ENCODE measurements at regions not wholly inside any gene's neighbourhood (a gene's known extent, or its start where the extent isn't known, plus 50 kb on each side); places are given as distances from the start of the nearest gene placed in this dataset.

GRCh38 chr7:25789701-25790640 lies 362.0 kb upstream of the NFE2L3 start:
- DNase-seq: no peak

DNA sequence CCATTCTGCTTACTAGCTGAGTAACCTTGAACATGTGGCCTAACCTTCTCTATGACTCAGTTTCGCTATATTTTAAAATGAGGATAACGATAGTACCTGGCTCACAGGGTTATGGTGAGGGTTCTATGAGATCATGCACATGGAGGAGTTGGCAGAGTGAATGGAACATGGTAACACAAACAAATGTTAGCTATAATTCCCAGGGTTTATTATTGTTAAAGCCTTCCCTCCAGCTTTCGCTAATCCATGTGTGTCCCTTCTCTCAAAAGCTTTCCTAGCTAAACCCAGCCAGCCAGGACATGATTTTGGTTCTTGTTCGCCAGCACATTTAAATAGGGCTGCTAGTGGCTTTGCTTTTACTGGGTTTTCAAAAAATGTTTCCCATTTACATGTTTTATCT lies 361.0 kb upstream of the NFE2L3 start:
- DNase-seq: no peak

DNA sequence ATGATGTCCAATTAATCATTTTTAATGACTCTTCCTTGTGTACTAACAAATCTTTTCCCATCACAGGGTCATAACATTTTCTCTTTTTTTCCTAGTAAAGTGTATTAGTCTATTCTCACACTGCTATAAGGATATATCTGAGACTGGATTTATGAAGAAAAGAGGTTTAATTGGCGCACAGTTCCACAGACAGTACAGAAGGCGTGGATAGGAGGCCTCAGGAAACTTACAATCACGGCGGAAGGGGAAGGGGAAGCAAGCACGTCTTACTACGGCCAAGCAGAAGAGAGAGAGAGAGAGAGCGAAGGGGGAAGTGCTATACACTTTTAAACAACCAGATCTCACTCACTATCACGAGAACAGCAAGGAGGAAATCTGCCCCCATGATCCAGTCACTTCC lies 359.4 kb upstream of the NFE2L3 start:
- no peak for DNase-seq

GRCh38 chr7:25795824-25796235 lies 356.2 kb upstream of the NFE2L3 start:
- no peak for DNase-seq

- no peak for DNase-seq
These were observed 353.7 kb upstream of the NFE2L3 start for GRCh38 chr7:25798344-25798743.

- no peak for DNase-seq
These were observed 350.8 kb upstream of the NFE2L3 start for GRCh38 chr7:25801214-25801613.

GRCh38 chr7:25802057-25802456 lies 349.9 kb upstream of the NFE2L3 start:
- DNase-seq: no peak

DNA sequence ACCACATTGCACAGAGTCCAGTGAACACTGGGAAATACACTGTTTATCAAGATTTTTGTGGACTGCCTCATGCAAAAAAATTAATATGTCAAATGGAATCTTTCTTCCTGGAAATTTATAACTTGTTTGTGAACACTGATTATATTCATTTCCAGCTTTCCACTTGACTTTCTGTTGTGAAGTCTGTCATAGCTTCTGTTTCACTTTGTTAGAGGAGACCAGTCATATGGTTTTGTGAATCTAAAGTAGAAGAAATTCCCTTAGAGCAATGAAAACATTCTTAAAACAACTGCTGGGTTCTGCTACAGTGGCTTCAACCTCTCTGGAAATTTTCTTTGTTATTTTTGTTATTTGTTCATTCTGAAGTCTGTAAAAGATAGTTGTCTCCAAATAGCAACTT lies 349.5 kb upstream of the NFE2L3 start:
- no peak for DNase-seq

DNA sequence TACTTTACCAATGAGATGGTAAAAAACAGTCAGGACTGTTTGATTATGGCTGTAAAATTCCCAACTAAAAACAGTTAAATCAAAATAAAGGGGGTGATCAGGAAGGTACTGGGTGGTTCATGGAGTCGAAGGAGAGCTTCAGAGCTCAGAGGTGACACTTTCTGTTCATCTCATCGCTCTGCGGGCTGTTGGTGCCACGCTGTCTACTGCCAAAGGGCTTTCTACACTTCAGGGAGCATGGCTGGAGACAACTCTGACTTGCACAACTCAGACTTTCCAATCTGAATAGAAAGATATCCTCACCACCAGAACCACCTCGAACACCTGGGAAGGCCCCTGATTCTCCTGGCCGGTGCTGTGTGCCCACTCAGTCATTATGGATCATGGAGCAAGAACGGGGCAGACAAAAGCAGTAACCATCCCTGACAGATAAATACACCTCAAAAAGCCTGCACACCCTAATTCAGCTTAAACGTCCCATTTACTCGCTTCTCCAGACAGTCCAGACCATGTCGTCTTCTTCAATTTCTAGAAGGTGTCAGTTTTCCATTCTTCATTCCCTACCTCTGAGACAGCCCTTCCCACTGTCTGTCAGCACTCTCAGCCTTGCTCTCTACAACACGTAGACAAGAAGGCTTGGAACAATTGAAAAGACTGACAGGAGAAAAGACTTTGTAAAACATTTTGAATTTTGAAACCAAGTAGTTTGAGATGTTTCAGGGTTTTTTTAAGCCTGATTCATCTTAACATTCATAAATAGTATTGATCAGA lies 348.7 kb upstream of the NFE2L3 start:
- no peak for DNase-seq

- DNase-seq: no peak
These were observed 347.8 kb upstream of the NFE2L3 start for GRCh38 chr7:25804154-25804553.

GRCh38 chr7:25805027-25805687 lies 346.8 kb upstream of the NFE2L3 start:
- no peak for DNase-seq

GRCh38 chr7:25807086-25807611 lies 344.8 kb upstream of the NFE2L3 start:
- DNase-seq: no peak

DNA sequence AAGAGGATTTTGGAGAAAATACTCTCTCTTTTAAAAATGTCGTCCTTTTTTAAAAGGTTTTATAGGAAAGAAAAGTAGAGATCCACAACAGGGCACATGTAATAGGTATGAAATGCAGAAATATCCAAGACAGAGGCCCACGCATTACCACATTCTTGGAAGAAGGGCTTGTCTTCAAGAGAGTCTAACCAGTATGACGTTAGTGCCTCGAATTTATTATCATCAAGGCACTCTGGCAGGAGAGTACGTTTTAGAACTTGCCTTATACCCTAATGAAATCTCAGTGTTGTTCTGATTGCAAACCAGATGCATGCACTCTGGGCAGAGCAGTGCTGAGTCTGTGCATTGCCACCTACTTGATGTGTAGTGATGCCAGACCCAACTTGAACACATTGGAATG lies 342.6 kb upstream of the NFE2L3 start:
- DNase-seq: no peak

DNA sequence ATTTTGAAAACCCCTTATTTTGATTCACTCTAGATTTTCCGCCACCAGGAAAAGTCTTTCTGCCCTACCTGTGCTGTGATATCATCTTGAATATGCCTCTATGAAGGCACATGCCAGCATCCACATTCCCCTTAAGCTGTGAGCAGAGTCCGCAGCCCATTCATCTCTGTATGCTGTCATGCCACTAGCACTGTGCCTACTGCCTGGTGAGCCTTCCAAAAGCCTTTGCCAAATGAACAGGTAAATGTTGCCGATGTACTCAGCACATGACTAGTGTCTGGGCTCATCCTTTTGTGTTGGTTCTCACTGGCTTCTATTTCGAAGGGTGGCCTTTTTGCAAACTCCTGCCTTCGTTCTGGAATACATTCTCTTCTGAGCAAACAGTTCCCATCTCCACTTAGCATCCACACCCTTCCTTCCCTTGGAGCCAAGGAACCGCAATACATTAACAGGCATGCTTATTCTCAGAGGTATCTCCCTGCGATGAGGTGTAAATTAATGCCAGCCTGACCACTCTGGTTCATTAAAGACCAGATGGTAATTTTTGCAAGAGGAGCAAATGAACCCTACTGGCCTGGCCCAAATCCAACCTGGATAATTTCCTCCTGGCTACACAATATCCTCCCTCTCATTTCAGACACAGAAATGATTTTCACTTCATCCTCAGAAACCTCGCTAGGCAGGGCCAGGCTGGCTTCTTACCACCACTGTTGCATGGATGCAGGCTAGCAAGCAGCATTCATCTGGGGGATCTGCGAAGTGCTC lies 339.7 kb upstream of the NFE2L3 start:
- no peak for DNase-seq

GRCh38 chr7:25813381-25813780 lies 338.6 kb upstream of the NFE2L3 start:
- no peak for DNase-seq

GRCh38 chr7:25815711-25816110 lies 336.3 kb upstream of the NFE2L3 start:
- no peak for DNase-seq

DNA sequence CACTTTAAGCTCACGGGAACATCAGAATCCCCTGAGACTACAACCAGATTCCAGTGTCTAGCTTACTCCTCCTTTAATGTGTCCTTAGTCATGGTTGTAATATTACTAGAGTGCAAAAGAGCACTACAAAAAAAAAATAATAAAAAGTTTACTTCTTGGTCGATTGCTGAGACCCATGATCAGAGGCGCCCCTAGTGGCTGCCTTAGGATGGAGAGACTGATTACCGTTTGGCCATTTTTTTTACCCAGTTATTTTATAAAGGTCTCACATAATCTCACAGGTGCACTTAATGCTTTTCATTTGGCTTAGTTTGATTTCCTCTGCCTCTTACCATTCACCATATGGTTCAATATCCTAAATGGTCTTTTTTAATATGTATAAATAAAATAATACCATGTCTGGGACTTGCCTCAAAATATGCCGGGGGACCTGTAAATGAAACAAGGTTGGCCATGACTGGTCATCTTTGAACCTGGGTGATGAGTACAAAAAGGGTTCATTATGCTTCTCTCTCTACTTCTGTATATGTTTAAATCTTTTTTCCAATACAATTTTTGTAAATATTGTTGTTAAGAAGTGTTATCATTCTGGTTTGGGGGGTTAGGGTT lies 331.5 kb upstream of the NFE2L3 start:
- DNase-seq: no peak

DNA sequence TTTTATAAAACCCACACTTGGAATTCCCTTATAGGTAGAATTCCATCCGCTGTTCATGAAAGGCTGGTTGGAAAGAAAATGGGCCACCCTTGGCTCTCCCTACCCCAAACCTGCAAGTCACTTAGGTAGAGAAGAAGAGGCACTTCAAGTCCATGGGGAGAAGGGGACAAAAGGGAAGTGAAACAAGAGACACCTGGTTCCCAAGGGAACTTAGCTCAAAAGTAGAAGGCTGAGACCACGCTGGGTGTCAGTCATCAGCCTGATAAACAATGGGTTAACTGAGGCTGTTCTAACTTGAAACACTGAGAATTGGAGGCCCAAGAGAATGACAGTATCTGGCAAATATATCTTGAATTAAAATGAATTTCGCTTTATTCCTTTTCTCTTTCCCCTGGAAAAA lies 330.8 kb upstream of the NFE2L3 start:
- DNase-seq: no peak

GRCh38 chr7:25822823-25823222 lies 329.2 kb upstream of the NFE2L3 start:
- no peak for DNase-seq

DNA sequence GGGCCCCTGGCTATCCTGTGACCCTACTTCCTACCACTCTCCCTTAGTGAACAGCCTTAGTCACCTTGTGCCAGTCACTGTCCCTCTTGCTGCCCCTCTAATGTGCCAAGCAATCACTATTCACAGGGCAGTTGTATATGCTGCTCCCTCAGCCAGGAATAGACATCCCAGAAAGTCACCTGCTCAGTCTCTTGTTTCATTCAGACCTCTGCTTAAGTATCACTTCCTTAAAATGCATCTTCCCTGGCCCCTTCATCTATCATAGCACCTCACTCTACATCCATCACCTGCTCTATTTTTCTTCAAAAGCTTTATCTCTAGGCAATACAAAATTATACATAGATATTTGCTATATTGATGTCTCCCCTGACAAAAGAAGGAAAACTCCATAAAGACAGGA lies 328.4 kb upstream of the NFE2L3 start:
- no peak for DNase-seq

- DNase-seq: no peak
These were observed 323.5 kb upstream of the NFE2L3 start for GRCh38 chr7:25828468-25828867.

DNA sequence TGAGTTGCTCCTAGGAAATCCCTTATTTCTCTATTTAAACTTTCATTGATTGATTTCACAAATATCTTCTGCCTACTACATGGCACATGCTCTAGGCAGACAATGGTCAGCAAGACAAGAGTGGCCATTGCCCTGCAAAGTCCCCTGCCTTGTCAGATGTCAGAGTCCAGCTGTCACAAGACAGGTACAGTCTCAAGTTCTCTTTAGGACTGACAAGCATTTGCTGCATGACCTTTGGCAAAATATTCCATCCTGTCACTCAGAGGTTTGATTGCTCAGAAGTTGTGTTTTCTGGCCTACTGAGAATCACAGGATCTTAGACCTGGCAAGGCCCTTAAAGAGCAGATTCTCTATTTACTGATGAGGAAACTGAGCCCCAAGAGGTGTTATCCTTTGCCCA lies 322.3 kb upstream of the NFE2L3 start:
- DNase-seq: no peak

All from CD4-positive, alpha-beta T cell treated with Interleukin-4 for 4 hours (primary cell).